HG03469 (cell line): ENCODE measurements at regions not wholly inside any gene's neighbourhood (a gene's known extent, or its start where the extent isn't known, plus 50 kb on each side); places are given as distances from the start of the nearest gene placed in this dataset.
A peak's percentile ranks its signal among the peaks of the same experiment; 100 is the strongest.

ENCODE experiments used
- ATAC-seq: cut with Tn5 transposase; IDR thresholded peaks from one replicate; pipeline ENCODE4 v1.9.1; 2021; ENCODE audit warnings: mild to moderate bottlenecking, moderate library complexity, moderate number of reproducible peaks; ENCODE audit not compliant: unreplicated experiment

GRCh38 chrX:147693511-147693910, 218.2 kb upstream of the FMR1 start:
- no peak for ATAC-seq

- no peak for ATAC-seq
Measured at GRCh38 chrX:147699061-147699460, 212.7 kb upstream of the FMR1 start.

- ATAC-seq, result no peak
Measured at GRCh38 chrX:147710301-147710700, 201.4 kb upstream of the FMR1 start.

- no peak for ATAC-seq
Measured at GRCh38 chrX:147733369-147733768, 178.3 kb upstream of the FMR1 start.

GRCh38 chrX:147735364-147735763, 176.4 kb upstream of the FMR1 start:
- no peak for ATAC-seq

- no peak for ATAC-seq
Measured at GRCh38 chrX:147736045-147736444, 175.7 kb upstream of the FMR1 start.

- ATAC-seq, result no peak
Measured at GRCh38 chrX:147737690-147738089, 174.0 kb upstream of the FMR1 start.

- ATAC-seq, result no peak
Measured at GRCh38 chrX:147738265-147738664, 173.5 kb upstream of the FMR1 start.

- no peak for ATAC-seq
Measured at GRCh38 chrX:147739196-147739595, 172.5 kb upstream of the FMR1 start.

- ATAC-seq, result no peak
Measured at GRCh38 chrX:147741776-147742175, 169.9 kb upstream of the FMR1 start.

- ATAC-seq, result no peak
Measured at GRCh38 chrX:147749308-147749707, 162.4 kb upstream of the FMR1 start.

- ATAC-seq, result no peak
Measured at GRCh38 chrX:147757750-147758149, 154.0 kb upstream of the FMR1 start.

GRCh38 chrX:147763131-147763530, 148.6 kb upstream of the FMR1 start:
- no peak for ATAC-seq

GRCh38 chrX:147764868-147765267, 146.9 kb upstream of the FMR1 start:
- ATAC-seq, result no peak

GRCh38 chrX:147770858-147771257, 140.9 kb upstream of the FMR1 start:
- no peak for ATAC-seq

- no peak for ATAC-seq
Measured at GRCh38 chrX:147776988-147777387, 134.7 kb upstream of the FMR1 start.

- ATAC-seq, result no peak
Measured at GRCh38 chrX:147779173-147779572, 132.5 kb upstream of the FMR1 start.

GRCh38 chrX:147781844-147782243, 129.9 kb upstream of the FMR1 start:
- ATAC-seq, result no peak

GRCh38 chrX:147788641-147789350, 122.9 kb upstream of the FMR1 start:
- no peak for ATAC-seq

- ATAC-seq, result no peak
Measured at GRCh38 chrX:147800663-147801062, 111.1 kb upstream of the FMR1 start.

GRCh38 chrX:147803948-147804347, 107.8 kb upstream of the FMR1 start:
- ATAC-seq, result peak; percentile 52

- no peak for ATAC-seq
Measured at GRCh38 chrX:147811803-147812202, 99.9 kb upstream of the FMR1 start.

GRCh38 chrX:147827070-147827469, 84.6 kb upstream of the FMR1 start:
- ATAC-seq, result no peak
